ENCODE measurements at regions not wholly inside any gene's neighbourhood (a gene's known extent, or its start where the extent isn't known, plus 50 kb on each side); places are given as distances from the start of the nearest gene placed in this dataset.

DNA sequence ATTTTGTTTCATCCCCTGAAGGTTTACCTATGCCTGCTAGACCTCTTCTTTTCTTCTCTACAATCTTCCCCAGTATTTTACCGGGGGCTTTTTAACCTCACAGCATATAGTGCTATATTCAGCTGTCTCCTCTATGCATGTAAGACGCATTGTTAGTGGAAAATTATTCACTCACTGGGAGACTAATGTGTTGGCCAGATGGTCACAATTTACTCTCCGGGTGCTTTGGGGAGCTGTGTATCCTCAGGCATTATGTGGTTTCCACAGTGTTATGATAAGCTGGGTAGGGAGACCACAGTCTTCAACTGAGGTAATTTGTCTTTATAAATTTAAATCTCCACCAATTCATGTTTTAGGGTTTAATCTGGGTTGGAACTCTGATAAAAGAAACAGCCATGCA is 553.8 kb upstream of the PTCHD4 start:
- TF ChIP-seq POLR2A (IDR thresholded peaks at IDR 0.05), result no peak
- TF ChIP-seq, protein P1, sequence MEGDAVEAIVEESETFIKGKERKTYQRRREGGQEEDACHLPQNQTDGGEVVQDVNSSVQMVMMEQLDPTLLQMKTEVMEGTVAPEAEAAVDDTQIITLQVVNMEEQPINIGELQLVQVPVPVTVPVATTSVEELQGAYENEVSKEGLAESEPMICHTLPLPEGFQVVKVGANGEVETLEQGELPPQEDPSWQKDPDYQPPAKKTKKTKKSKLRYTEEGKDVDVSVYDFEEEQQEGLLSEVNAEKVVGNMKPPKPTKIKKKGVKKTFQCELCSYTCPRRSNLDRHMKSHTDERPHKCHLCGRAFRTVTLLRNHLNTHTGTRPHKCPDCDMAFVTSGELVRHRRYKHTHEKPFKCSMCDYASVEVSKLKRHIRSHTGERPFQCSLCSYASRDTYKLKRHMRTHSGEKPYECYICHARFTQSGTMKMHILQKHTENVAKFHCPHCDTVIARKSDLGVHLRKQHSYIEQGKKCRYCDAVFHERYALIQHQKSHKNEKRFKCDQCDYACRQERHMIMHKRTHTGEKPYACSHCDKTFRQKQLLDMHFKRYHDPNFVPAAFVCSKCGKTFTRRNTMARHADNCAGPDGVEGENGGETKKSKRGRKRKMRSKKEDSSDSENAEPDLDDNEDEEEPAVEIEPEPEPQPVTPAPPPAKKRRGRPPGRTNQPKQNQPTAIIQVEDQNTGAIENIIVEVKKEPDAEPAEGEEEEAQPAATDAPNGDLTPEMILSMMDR (IDR thresholded peaks at IDR 0.05), result no peak
- no peak for TF ChIP-seq POLR2AphosphoS5 (IDR thresholded peaks at IDR 0.05)
